GM12878 (cell line): ENCODE measurements at regions not wholly inside any gene's neighbourhood (a gene's known extent, or its start where the extent isn't known, plus 50 kb on each side); places are given as distances from the start of the nearest gene placed in this dataset.

Experiments
- ATAC-seq: fragments of 200-7000 bp; cut with Tn5 transposase; 3 replicates; pipeline ENCODE4 v1.9.1; 2020; ENCODE audit warnings: mild to moderate bottlenecking, moderate library complexity
- BruUV-seq: library from RNA; stranded (reverse); fragments of 400-500 nt; replicated peaks from 2 replicates; lab custom pipeline; 2021; lab: Mats Ljungman, UMichigan
- CTCF ChIA-PET: fragments of 300-600 bp; sonication (Branson Sonifier 250); formaldehyde crosslinking; extraction: SDS; loops from one replicate; lab custom pipeline; 2021; ENCODE audit warnings: inconsistent platforms; lab: Yijun Ruan, JAX
- POLR2A ChIA-PET: fragments of 350-600 bp; formaldehyde crosslinking; extraction: SDS; loops from one replicate; lab custom pipeline; 2021; ENCODE audit warnings: inconsistent platforms; lab: Charles Lee
- RAD21 ChIA-PET: fragments of 300-600 bp; sonication (Branson Sonifier 250); formaldehyde crosslinking; loops from one replicate; lab custom pipeline; 2023; ENCODE audit warnings: antibody characterized with exemption; ENCODE audit not compliant: unreplicated experiment; lab: Charles Lee
- SMC1A ChIA-PET: fragments of 300-600 bp; sonication (Branson Sonifier 250); formaldehyde crosslinking; loops from one replicate; lab custom pipeline; 2023; ENCODE audit not compliant: unreplicated experiment, uncharacterized antibody; lab: Charles Lee
- DNase-seq: peaks from one replicate; pipeline ENCODE4 v3.0.0-alpha.2; 2011; ENCODE audit warnings: low read depth, low spot score
- FAIRE-seq: peaks from 3 replicates; lab custom pipeline; 2011; peaks lifted over from hg19 to GRCh38; lab: Jason Lieb, UNC
- H2AFZ ChIP-seq: 2 replicates; pipeline ENCODE4 v1.6.0; 2011; ENCODE audit warnings: low read depth, low read length, control low read depth; ENCODE audit not compliant: control insufficient read depth
- H3K27ac ChIP-seq: 2 replicates; pipeline ENCODE4 v1.5.1; 2011; ENCODE audit warnings: control low read depth; ENCODE audit not compliant: control insufficient read depth, insufficient read depth
- H3K27me3 ChIP-seq, 2 experiments: replicated peaks in 1 of 2; 2 replicates each; pipeline versions ENCODE4 v1.6.0 to v1.6.1; 2011; ENCODE audit warnings: low read length in 1 of 2; ENCODE audit not compliant: control insufficient read depth in 2 of 2, insufficient read depth in 2 of 2
- H3K36me3 ChIP-seq, 2 experiments: 2 replicates each; pipeline ENCODE4 v1.5.1; 2011; ENCODE audit warnings: low read length in 1 of 2; ENCODE audit not compliant: control insufficient read depth in 2 of 2, insufficient read depth in 2 of 2
- H3K4me1 ChIP-seq: 2 replicates; pipeline ENCODE4 v1.6.1; 2011; ENCODE audit warnings: mild to moderate bottlenecking, low read length, moderate library complexity, mixed read lengths; ENCODE audit not compliant: control insufficient read depth, insufficient read depth
- H3K4me2 ChIP-seq: 2 replicates; pipeline ENCODE4 v1.6.0; 2011; ENCODE audit warnings: control low read depth; ENCODE audit not compliant: control insufficient read depth, insufficient read depth
- H3K4me3 ChIP-seq: fragments of 200-600 bp; sonication (generic); 2 replicates; pipeline ENCODE4 v1.5.1; 2016
- H3K79me2 ChIP-seq: 2 replicates; pipeline ENCODE4 v1.6.0; 2011; ENCODE audit warnings: low read length; ENCODE audit not compliant: control insufficient read depth, insufficient read depth
- H3K9ac ChIP-seq: 2 replicates; pipeline ENCODE4 v1.8.0; 2011; ENCODE audit warnings: low read length, control low read depth, mixed read lengths; ENCODE audit not compliant: control insufficient read depth, insufficient read depth
- H3K9me3 ChIP-seq: replicated peaks from 3 replicates; pipeline ENCODE4 v1.5.1; 2011; ENCODE audit warnings: mild to moderate bottlenecking, low read length; ENCODE audit not compliant: control insufficient read depth, insufficient read depth
- H4K20me1 ChIP-seq: 2 replicates; pipeline ENCODE4 v1.6.0; 2011; ENCODE audit not compliant: control insufficient read depth, insufficient read depth
- CHD2 ChIP-seq: IDR thresholded peaks from 2 replicates; pipeline ENCODE4 v1.6.1; 2011; ENCODE audit warnings: low read depth, low read length, improper control_type of control experiment, borderline replicate concordance
- CREB1 ChIP-seq: IDR thresholded peaks from 2 replicates; pipeline ENCODE4 v1.6.1; 2012; ENCODE audit warnings: low read depth, mild to moderate bottlenecking, inconsistent platforms
- CTCF ChIP-seq, 3 experiments: IDR thresholded peaks in 2 of 3; conservative IDR thresholded peaks in 1 of 3; 2 replicates each; pipeline ENCODE4 v1.5.1; 2011; ENCODE audit warnings: low read depth in 3 of 3, low read length in 3 of 3, mild to moderate bottlenecking in 3 of 3, control low read depth in 2 of 3, moderate library complexity in 2 of 3, inconsistent platforms in 1 of 3, mixed read lengths in 1 of 3; ENCODE audit not compliant: control insufficient read depth in 2 of 3, insufficient read depth in 1 of 3; ENCODE audit errors: extremely low read depth in 1 of 3
- HCFC1 ChIP-seq: fragments of 150-350 bp; IDR thresholded peaks from 2 replicates; pipeline ENCODE4 v1.6.1; 2014; ENCODE audit warnings: low read length
- HDAC6 ChIP-seq: fragments of 200-600 bp; sonication (generic); IDR thresholded peaks from one replicate; pipeline ENCODE4 v1.8.0; 2017; ENCODE audit warnings: antibody characterized with exemption; ENCODE audit not compliant: unreplicated experiment
- IRF3 ChIP-seq: fragments of 450-650 bp; IDR thresholded peaks from 2 replicates; pipeline ENCODE4 v1.6.1; 2014; ENCODE audit warnings: mild to moderate bottlenecking
- NFYA ChIP-seq: IDR thresholded peaks from 2 replicates; pipeline ENCODE4 v1.6.1; 2011; ENCODE audit warnings: low read depth, mild to moderate bottlenecking, low read length, improper control_type of control experiment, borderline replicate concordance
- PAX8 ChIP-seq: fragments of 450-650 bp; IDR thresholded peaks from 2 replicates; pipeline ENCODE4 v1.6.1; 2017; ENCODE audit warnings: mild to moderate bottlenecking, moderate library complexity
- RAD21 ChIP-seq: IDR thresholded peaks from 2 replicates; pipeline ENCODE4 v1.6.1; 2011; ENCODE audit warnings: mild to moderate bottlenecking, low read depth, low read length, moderate library complexity; ENCODE audit not compliant: insufficient read depth
- RAD51 ChIP-seq: fragments of 450-650 bp; IDR thresholded peaks from 2 replicates; pipeline ENCODE4 v1.6.1; 2016; ENCODE audit warnings: moderate library complexity, mild to moderate bottlenecking, inconsistent platforms
- SMC3 ChIP-seq: IDR thresholded peaks from 2 replicates; pipeline ENCODE4 v1.6.1; 2011; ENCODE audit warnings: low read length, improper control_type of control experiment, borderline replicate concordance
- STAT3 ChIP-seq: IDR thresholded peaks from 2 replicates; pipeline ENCODE4 v1.6.1; 2011; ENCODE audit warnings: low read depth, low read length, improper control_type of control experiment
- WRNIP1 ChIP-seq: IDR thresholded peaks from 2 replicates; pipeline ENCODE4 v1.6.1; 2011; ENCODE audit warnings: low read depth, low read length, improper control_type of control experiment, borderline replicate concordance
- YY1 ChIP-seq: IDR thresholded peaks from 2 replicates; pipeline ENCODE4 v1.6.1; 2011; ENCODE audit warnings: low read depth, mild to moderate bottlenecking, low read length
- WGBS: methylation state at CpG from one replicate; pipeline ENCODE4 v1.1.6; 2016; ENCODE audit warnings: low lambda C conversion rate; ENCODE audit not compliant: insufficient replicate concordance, insufficient coverage; ENCODE audit errors: missing lambda C conversion rate; 5-methylcytosine and 5-hydroxymethylcytosine counted together
- in situ Hi-C: fragments of 300-500 bp; cut with MboI; formaldehyde crosslinking; loops from 9 replicates; pipeline ENCODE4 v1.14.3; 2018; ENCODE audit warnings: mixed read lengths
- intact Hi-C: fragments of 100-400 bp; cut with micrococcal nuclease; formaldehyde crosslinking; loops from one replicate; pipeline ENCODE4 v1.14.2; 2022; ENCODE audit not compliant: unreplicated experiment

DNA sequence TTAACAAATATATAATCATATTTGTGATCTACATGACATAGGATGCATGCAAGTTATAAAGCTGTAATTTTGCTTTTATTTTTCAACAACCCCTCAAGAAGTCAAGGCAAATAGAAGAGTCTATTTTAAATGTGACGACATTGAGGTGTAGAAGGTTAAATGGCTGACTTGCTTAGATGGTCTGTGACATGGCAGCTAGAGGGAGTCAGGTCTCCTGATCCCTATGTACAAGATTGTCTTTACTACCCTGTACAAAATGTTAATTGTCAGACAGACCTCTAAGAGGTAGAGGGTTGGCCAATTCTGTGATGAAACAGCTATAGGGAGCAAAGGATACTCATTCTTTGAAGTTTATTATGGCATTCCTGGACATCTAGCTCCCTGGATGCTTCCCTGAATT lies 380.9 kb upstream of the MEF2C start:
- ChIA-PET RAD21 (interaction anchor here (0.6 to 1.7 kb wide), 6 partner anchors 29 to 537 kb away, joined by 3 to 8 read pairs (median 4); no protein-coding TSS in a partner anchor), POLR2A (no interaction called here), CTCF (interaction anchor here (0.8 to 1.8 kb wide), 9 partner anchors 12 to 91 kb away, joined by 3 to 6 read pairs (median 3); no protein-coding TSS in a partner anchor), SMC1A (interaction anchor here (0.7 to 3.0 kb wide), 18 partner anchors 9 to 535 kb away, joined by 3 to 19 read pairs (median 5); no protein-coding TSS in a partner anchor)
- DNase-seq, result no peak
- WGBS, result 86% methylated on average over 1 of the region's 1 CpG
- peak in 2 of 3 experiments; percentile 16 to 34; a peak in 2 of 6 replicates for TF ChIP-seq CTCF (IDR thresholded peaks at IDR 0.05 in 2 of 3, conservative IDR thresholded peaks at IDR 0.05 in 1 of 3; ENCODE audit: control insufficient read depth in 2 of 3, extremely low read depth in 1 of 3, insufficient read depth in 1 of 3, low read depth in 3 of 3, low read length in 3 of 3)
- TF ChIP-seq WRNIP1, result no peak
- TF ChIP-seq HDAC6, result no peak
- no peak for TF ChIP-seq STAT3
- TF ChIP-seq RAD21, result peak; percentile 40; the same call in 1 of the 2 replicates
- no peak for TF ChIP-seq IRF3
- no peak for TF ChIP-seq HCFC1
- TF ChIP-seq PAX8, result no peak
- peak; percentile 19; the same call in 1 of the 2 replicates for TF ChIP-seq SMC3
- peak; percentile 64 for TF ChIP-seq YY1
- no peak for TF ChIP-seq CHD2
- no peak for TF ChIP-seq NFYA
- no peak for TF ChIP-seq RAD51
- no peak for TF ChIP-seq CREB1
- intact Hi-C loops, result no loop called here
- no peaks in the 10 kb centered on the region for H3K79me2 ChIP-seq
- no peaks in the 10 kb centered on the region for H3K9me3 ChIP-seq
- BruUV-seq, result no TSS peak
- no peak for FAIRE-seq
- no peaks in the 10 kb centered on the region for H3K36me3 ChIP-seq
- no peak overlapping the region for H3K4me2 ChIP-seq
- H4K20me1 ChIP-seq, result no peaks in the 10 kb centered on the region
- no peak overlapping the region for H3K27ac ChIP-seq
- ATAC-seq, result 0 out of 3 replicates have a peak, but pooled peaks have one; percentile 31
- H3K27me3 ChIP-seq, result no peaks in the 10 kb centered on the region
- H3K4me3 ChIP-seq, result no peak overlapping the region
- no peak overlapping the region for H3K9ac ChIP-seq
- in situ Hi-C loops, result no loop called here
- H2AFZ ChIP-seq, result no peak overlapping the region
- peaks cover 14% of the 10 kb centered on the region; the same call in 1 of the 2 replicates for H3K4me1 ChIP-seq
